GM23248 (cell line): ENCODE measurements at regions not wholly inside any gene's neighbourhood (a gene's known extent, or its start where the extent isn't known, plus 50 kb on each side); places are given as distances from the start of the nearest gene placed in this dataset.

ENCODE experiments used
- DNase-seq: peaks from one replicate; pipeline ENCODE4 v3.0.0-alpha.2; 2015
- H2AFZ ChIP-seq: fragments of 200-600 bp; sonication (generic); 2 replicates; pipeline ENCODE4 v1.6.1; 2016; ENCODE audit warnings: antibody characterized with exemption
- H3F3A ChIP-seq: fragments of 200-600 bp; sonication (generic); 2 replicates; pipeline ENCODE4 v1.6.1; 2016; ENCODE audit warnings: mild to moderate bottlenecking, antibody characterized with exemption, mixed run types; ENCODE audit not compliant: insufficient read depth
- H3K27ac ChIP-seq: fragments of 200-600 bp; sonication (generic); 2 replicates; pipeline ENCODE4 v1.5.1; 2016; ENCODE audit warnings: mild to moderate bottlenecking
- H3K27me3 ChIP-seq: fragments of 200-600 bp; sonication (generic); replicated peaks from 2 replicates; pipeline ENCODE4 v1.6.1; 2016; ENCODE audit warnings: mild to moderate bottlenecking; ENCODE audit not compliant: insufficient read depth
- H3K36me3 ChIP-seq: fragments of 200-600 bp; sonication (generic); 2 replicates; pipeline ENCODE4 v1.6.1; 2016; ENCODE audit warnings: low read depth, mild to moderate bottlenecking
- H3K4me1 ChIP-seq: fragments of 200-600 bp; sonication (generic); 2 replicates; pipeline ENCODE4 v1.6.1; 2016; ENCODE audit warnings: mild to moderate bottlenecking; ENCODE audit not compliant: insufficient read depth
- H3K4me2 ChIP-seq: fragments of 200-600 bp; sonication (generic); one replicate; pipeline ENCODE4 v1.6.1; 2016; ENCODE audit warnings: mild to moderate bottlenecking; ENCODE audit not compliant: unreplicated experiment
- H3K4me3 ChIP-seq: fragments of 200-600 bp; sonication (generic); 2 replicates; pipeline ENCODE4 v1.5.1; 2016; ENCODE audit warnings: mild to moderate bottlenecking
- H3K79me2 ChIP-seq: fragments of 200-600 bp; sonication (generic); 2 replicates; pipeline ENCODE4 v1.6.1; 2016; ENCODE audit warnings: mild to moderate bottlenecking; ENCODE audit not compliant: insufficient read depth
- H3K9ac ChIP-seq: fragments of 200-600 bp; sonication (generic); 2 replicates; pipeline ENCODE4 v1.6.1; 2016; ENCODE audit warnings: mild to moderate bottlenecking
- H3K9me2 ChIP-seq: fragments of 200-600 bp; sonication (generic); 2 replicates; pipeline ENCODE4 v1.6.1; 2016; ENCODE audit warnings: mixed run types, mild to moderate bottlenecking, moderate library complexity; ENCODE audit not compliant: insufficient read depth
- H3K9me3 ChIP-seq: fragments of 200-600 bp; sonication (generic); one replicate; pipeline ENCODE4 v1.6.1; 2017; ENCODE audit warnings: low read depth
- H4K20me1 ChIP-seq: fragments of 200-600 bp; sonication (generic); 2 replicates; pipeline ENCODE4 v1.6.0; 2016; ENCODE audit not compliant: insufficient read depth
- EZH2 ChIP-seq: fragments of 200-600 bp; sonication (generic); IDR thresholded peaks from 2 replicates; pipeline ENCODE4 v1.6.1; 2018; ENCODE audit warnings: antibody characterized with exemption, mild to moderate bottlenecking; ENCODE audit not compliant: insufficient read depth, poor library complexity, severe bottlenecking
- EZH2phosphoT487 ChIP-seq: fragments of 200-600 bp; sonication (generic); IDR thresholded peaks from 2 replicates; pipeline ENCODE4 v1.6.1; 2018; ENCODE audit warnings: antibody characterized with exemption, moderate library complexity, mild to moderate bottlenecking, low read depth; ENCODE audit not compliant: insufficient read depth
- WGBS, 2 experiments: methylation state at CpG; one replicate each; pipeline ENCODE4 v1.1.6; 2015 to 2017; ENCODE audit warnings: low lambda C conversion rate in 2 of 2, low coverage in 1 of 2; ENCODE audit errors: missing lambda C conversion rate in 2 of 2; 5-methylcytosine and 5-hydroxymethylcytosine counted together
- in situ Hi-C: fragments of 300-500 bp; cut with MboI; formaldehyde crosslinking; loops from 2 replicates; pipeline ENCODE4 v1.15.0; 2020

GRCh38 chr11:27215471-27216269 lies 147.3 kb downstream of the CCDC34 start:
- no peaks in the 10 kb centered on the region for H3K79me2 ChIP-seq
- H4K20me1 ChIP-seq, result no peaks in the 10 kb centered on the region
- H3F3A ChIP-seq, result peaks cover 53% of the 10 kb centered on the region
- no peak overlapping the region for H3K4me3 ChIP-seq
- peak overlapping the region; percentile 3; the same call in 1 of the 2 replicates for H3K27ac ChIP-seq
- no peaks in the 10 kb centered on the region for H3K27me3 ChIP-seq
- WGBS, 2 experiments, result 75 to 77% methylated on average over 6 of the region's 6 CpGs
- in situ Hi-C loops, result no loop called here
- H3K9me3 ChIP-seq, result no peaks in the 10 kb centered on the region
- no peak overlapping the region for H2AFZ ChIP-seq
- no peaks in the 10 kb centered on the region for H3K9me2 ChIP-seq
- H3K4me2 ChIP-seq, result no peak overlapping the region
- no peak for TF ChIP-seq EZH2
- no peak for TF ChIP-seq EZH2phosphoT487
- peaks cover 78% of the 10 kb centered on the region for H3K4me1 ChIP-seq
- DNase-seq, result no peak
- H3K9ac ChIP-seq, result no peak overlapping the region; the same call in 1 of the 2 replicates
- H3K36me3 ChIP-seq, result no peaks in the 10 kb centered on the region

- no peaks in the 10 kb centered on the region for H3K27me3 ChIP-seq
- 84 to 88% methylated on average over 5 of the region's 5 CpGs for WGBS, 2 experiments
- peaks cover 86% of the 10 kb centered on the region for H3K4me1 ChIP-seq
- H3K4me3 ChIP-seq, result no peak overlapping the region
- no peak for TF ChIP-seq EZH2phosphoT487
- TF ChIP-seq EZH2, result no peak
- no peaks in the 10 kb centered on the region for H3K79me2 ChIP-seq
- H3K27ac ChIP-seq, result no peak overlapping the region
- H3K9ac ChIP-seq, result no peak overlapping the region
- H3K36me3 ChIP-seq, result no peaks in the 10 kb centered on the region
- no peaks in the 10 kb centered on the region for H3K9me3 ChIP-seq
- H4K20me1 ChIP-seq, result no peaks in the 10 kb centered on the region
- H3K4me2 ChIP-seq, result no peak overlapping the region
- peaks cover 61% of the 10 kb centered on the region for H3F3A ChIP-seq
- in situ Hi-C loops, result no loop called here
- DNase-seq, result no peak
- no peak overlapping the region for H2AFZ ChIP-seq
- no peaks in the 10 kb centered on the region for H3K9me2 ChIP-seq
These were observed 148.3 kb downstream of the CCDC34 start for GRCh38 chr11:27214713-27215112.

GRCh38 chr11:27213232-27213660 lies 149.8 kb downstream of the CCDC34 start:
- Histone ChIP-seq H3K9me2 (no peaks in the 10 kb centered on the region), H3K9ac (peak overlapping the region; percentile 62), H4K20me1 (no peaks in the 10 kb centered on the region), H3F3A (peaks cover 63% of the 10 kb centered on the region), H3K4me2 (peak overlapping the region; percentile 49), H3K4me1 (peaks cover 87% of the 10 kb centered on the region), H2AFZ (peak overlapping the region; percentile 13; the same call in 1 of the 2 replicates), H3K27ac (peak overlapping the region; percentile 81), H3K27me3 (no peaks in the 10 kb centered on the region), H3K79me2 (no peaks in the 10 kb centered on the region), H3K36me3 (no peaks in the 10 kb centered on the region), H3K9me3 (no peaks in the 10 kb centered on the region), H3K4me3 (peak overlapping the region; percentile 3; the same call in 1 of the 2 replicates)
- in situ Hi-C loops, result no loop called here
- peak; percentile 94 for DNase-seq
- 0 to 2% methylated on average over 4 of the region's 4 CpGs for WGBS, 2 experiments
- TF ChIP-seq EZH2, result no peak
- no peak for TF ChIP-seq EZH2phosphoT487

- 69 to 77% methylated on average over 2 of the region's 2 CpGs for WGBS, 2 experiments
- Histone ChIP-seq H3K9ac (no peak overlapping the region; the same call in 1 of the 2 replicates), H3K27me3 (no peaks in the 10 kb centered on the region), H3K9me2 (no peaks in the 10 kb centered on the region), H3K4me3 (no peak overlapping the region), H3K4me2 (peak overlapping the region; percentile 49), H3K36me3 (no peaks in the 10 kb centered on the region), H3F3A (peaks cover 57% of the 10 kb centered on the region), H3K79me2 (no peaks in the 10 kb centered on the region), H3K4me1 (peaks cover 79% of the 10 kb centered on the region), H3K27ac (peak overlapping the region; percentile 81), H3K9me3 (no peaks in the 10 kb centered on the region), H2AFZ (no peak overlapping the region), H4K20me1 (no peaks in the 10 kb centered on the region)
- no peak for DNase-seq
- TF ChIP-seq EZH2phosphoT487 (no peak), EZH2 (no peak)
- in situ Hi-C loops, result no loop called here
These were observed 150.7 kb downstream of the CCDC34 start for GRCh38 chr11:27212248-27212780.
